ENCODE measurements at regions not wholly inside any gene's neighbourhood (a gene's known extent, or its start where the extent isn't known, plus 50 kb on each side); places are given as distances from the start of the nearest gene placed in this dataset.
"Not testable (repeated sequence)": the region's sequence is repeated elsewhere in the genome, so short reads cannot be mapped to it uniquely, and the experiment has no call there.

DNA sequence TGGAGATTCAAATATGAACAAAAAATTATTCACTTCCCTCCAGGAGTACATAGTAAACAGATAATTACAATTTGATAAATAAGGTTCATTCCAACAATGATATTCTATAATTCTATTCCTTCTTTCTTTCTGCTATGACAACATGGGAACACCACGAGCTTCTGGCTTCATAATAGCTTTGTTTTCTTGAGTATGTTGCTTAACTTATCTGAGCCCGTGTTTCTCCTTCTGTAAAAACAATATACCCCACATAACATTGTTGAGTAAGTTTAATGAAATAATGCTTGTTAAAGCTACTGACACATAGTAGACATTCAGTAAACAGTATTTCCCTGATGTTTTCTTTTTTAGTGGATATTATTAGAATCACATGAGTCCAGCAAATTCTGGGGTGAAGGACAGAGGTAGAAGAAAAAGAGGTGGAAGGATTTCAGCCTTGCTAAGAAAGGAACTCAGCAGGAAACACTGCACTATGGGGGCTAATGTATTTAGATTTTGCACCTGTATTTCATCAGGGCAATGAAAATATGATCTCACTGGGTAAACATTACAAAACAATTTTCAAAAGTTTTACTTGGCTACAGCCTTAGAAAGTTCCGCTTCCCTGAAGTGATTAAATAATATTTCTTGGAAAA is 430.8 kb upstream of the C1orf87 start:
- no peak for DNase-seq (ENCODE audit: insufficient read length)
- no peak for TF ChIP-seq TAF1 (IDR thresholded peaks at IDR 0.05; ENCODE audit: borderline replicate concordance, low read depth, low read length)
- TF ChIP-seq POLR2AphosphoS5 (IDR thresholded peaks at IDR 0.05; ENCODE audit: low read depth, low read length), result no peak
- no peak for TF ChIP-seq POLR2A (IDR thresholded peaks at IDR 0.05; ENCODE audit: low read depth, low read length)
- no peak for FAIRE-seq

DNA sequence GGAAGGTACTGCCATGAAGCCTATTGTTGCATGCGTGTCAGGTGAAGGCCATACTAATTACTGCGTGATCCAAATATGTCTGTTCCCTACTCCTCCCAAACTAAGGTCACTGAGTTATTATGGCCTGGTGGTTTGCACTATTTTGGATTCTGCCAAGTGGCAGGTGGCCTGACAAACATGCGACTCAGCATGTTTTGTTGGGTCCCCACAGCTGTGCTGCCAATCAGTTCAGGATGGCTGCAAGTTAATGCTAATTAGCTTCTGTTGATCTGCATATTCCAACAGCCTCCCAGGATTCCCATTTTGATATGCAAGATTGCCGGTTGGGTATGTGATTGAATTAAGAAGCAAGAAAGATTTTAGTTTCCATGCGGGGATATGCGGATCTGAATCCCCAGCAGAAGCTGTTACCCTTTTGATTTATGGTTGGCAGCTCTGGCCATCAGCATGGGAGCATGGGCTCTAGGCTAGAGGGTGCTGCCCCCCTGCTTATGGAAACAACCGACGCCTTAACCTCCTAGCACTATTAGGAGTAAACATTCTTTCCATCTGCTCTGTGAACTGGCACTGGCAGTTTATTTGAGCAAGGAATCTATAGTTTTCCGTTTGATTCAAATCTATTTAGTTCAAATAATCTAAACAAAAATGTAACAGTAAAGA is 429.8 kb upstream of the C1orf87 start:
- TF ChIP-seq POLR2A (IDR thresholded peaks at IDR 0.05; ENCODE audit: low read depth, low read length) (no peak), POLR2AphosphoS5 (IDR thresholded peaks at IDR 0.05; ENCODE audit: low read depth, low read length) (no peak), TAF1 (IDR thresholded peaks at IDR 0.05; ENCODE audit: borderline replicate concordance, low read depth, low read length) (no peak)
- DNase-seq (ENCODE audit: insufficient read length) (no peak), FAIRE-seq (no peak)

DNA sequence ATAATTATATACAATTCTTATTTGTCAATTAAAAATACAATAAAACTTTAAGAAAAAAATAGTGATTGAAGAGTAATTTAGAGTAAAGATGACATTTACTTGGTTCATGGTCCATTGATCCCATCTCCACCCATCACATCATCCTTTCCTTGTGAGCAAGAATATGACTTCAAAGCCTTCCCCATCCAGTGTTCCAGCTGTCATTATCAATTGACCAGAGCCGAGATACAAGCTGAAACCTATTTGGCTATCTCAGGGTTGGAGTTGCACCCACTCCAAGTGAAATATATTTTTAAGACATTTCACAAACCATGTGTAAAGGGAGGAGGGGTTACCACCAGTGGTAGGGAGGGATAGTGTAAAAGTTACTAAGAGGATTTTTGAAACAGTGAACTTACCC is 428.9 kb upstream of the C1orf87 start:
- TF ChIP-seq POLR2AphosphoS5 (IDR thresholded peaks at IDR 0.05; ENCODE audit: low read depth, low read length), result no peak
- TF ChIP-seq TAF1 (IDR thresholded peaks at IDR 0.05; ENCODE audit: borderline replicate concordance, low read depth, low read length), result no peak
- no peak for TF ChIP-seq POLR2A (IDR thresholded peaks at IDR 0.05; ENCODE audit: low read depth, low read length)
- FAIRE-seq (no peak), DNase-seq (ENCODE audit: insufficient read length) (no peak)

DNA sequence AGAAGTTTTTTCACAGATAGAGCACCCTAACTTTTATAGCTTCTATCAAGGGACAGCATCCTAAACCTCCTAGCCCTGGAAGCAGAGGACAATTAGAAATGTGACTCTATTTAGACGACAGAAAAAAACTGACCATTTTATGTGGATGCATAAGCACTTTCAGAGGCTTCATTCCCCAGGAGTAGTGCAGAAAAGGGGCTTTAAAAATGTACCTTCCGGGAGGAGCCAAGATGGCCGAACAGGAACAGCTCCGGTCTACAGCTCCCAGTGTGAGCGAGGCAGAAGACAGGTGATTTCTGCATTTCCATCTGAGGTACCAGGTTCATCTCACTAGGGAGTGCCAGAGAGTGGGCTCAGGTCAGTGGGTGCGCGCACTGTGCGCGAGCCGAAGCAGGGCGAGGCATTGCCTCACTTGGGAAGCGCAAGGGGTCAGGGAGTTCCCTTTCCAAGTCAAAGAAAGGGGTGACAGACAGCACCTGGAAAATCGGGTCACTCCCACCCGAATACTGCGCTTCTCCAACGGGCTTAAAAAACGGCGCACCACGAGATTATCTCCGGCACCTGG is 416.4 kb upstream of the C1orf87 start:
- not testable (repeated sequence) for FAIRE-seq; DNase-seq (ENCODE audit: insufficient read length)

DNA sequence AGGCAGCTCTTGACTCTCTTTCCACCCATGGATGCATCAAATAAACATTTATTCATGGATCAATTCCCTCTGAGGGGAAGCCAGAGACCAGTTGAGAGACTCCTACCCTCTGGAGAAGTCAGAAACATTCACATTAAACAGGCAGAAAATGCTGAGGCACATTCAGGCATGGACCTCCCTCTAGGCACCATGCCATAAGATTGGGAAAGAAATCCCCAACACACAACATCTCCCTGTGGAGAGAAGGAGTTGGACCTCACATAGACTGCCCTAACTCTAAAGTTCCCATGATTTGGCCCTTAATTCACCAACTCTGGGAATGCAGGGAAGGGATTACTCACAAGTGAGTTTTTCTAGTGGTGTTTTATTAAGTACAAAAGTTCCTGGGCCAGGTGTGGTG is 415.3 kb upstream of the C1orf87 start:
- DNase-seq (ENCODE audit: insufficient read length) (no peak), FAIRE-seq (no peak)
- no peak for TF ChIP-seq TAF1 (IDR thresholded peaks at IDR 0.05; ENCODE audit: borderline replicate concordance, low read depth, low read length)
- no peak for TF ChIP-seq POLR2A (IDR thresholded peaks at IDR 0.05; ENCODE audit: low read depth, low read length)
- TF ChIP-seq POLR2AphosphoS5 (IDR thresholded peaks at IDR 0.05; ENCODE audit: low read depth, low read length), result no peak

DNA sequence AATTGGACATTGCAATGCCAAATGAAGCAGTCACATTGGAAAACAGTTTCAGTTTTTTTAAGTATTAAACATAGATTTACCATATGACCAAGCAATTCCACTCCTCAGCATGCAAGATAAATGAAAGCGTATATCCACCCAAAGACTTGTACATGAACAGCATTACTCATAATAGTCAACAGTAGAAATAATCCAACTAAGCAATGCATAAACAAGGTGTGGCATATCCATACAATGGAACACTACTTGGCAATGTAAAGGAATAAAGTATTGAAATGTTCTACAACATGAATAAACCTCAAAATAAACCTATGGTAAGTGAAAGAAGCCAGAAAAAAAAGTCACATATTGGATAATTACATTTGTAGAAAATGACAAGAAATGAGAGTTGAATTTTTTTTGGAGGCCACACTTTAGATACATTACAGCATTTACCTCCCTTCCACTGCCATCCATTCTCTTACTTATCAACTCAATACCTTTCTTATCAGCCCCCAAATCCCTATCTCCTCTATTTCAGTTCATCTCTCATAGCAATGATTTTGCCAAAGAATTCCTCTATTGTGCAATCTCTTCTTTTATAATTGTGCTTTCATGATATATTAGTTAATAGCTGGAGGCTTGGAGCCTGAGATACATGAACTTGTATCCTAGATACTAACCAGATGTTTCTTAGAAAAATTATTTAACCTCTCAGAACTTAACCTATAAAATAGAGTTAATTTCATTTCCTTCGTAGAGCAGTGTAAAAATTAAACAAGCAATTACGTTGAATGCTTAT is 414.2 kb upstream of the C1orf87 start:
- TF ChIP-seq POLR2A (IDR thresholded peaks at IDR 0.05; ENCODE audit: low read depth, low read length) (no peak), TAF1 (IDR thresholded peaks at IDR 0.05; ENCODE audit: borderline replicate concordance, low read depth, low read length) (no peak), POLR2AphosphoS5 (IDR thresholded peaks at IDR 0.05; ENCODE audit: low read depth, low read length) (no peak)
- no peak for FAIRE-seq
- DNase-seq (ENCODE audit: insufficient read length), result no peak

DNA sequence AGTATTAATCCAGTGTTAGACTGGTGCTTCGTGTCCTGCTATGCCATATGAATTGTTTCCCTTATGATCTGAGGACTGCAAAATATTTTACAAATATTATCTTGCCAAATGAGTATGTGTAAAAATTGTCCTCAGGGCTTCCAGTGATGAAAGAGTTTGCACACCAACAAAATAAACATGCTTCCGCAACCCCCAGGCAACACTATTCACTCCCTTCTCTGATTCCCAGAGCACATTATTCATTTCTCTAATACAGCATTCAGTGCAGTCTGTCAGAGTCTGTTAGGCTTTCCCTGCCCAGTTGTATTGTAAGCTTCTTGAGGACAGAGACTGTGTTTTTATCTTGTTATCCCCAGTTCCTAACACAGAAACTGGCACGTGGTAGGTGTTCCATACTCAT is 409.9 kb upstream of the C1orf87 start:
- DNase-seq (ENCODE audit: insufficient read length) (no peak), FAIRE-seq (no peak)
- TF ChIP-seq TAF1 (IDR thresholded peaks at IDR 0.05; ENCODE audit: borderline replicate concordance, low read depth, low read length) (no peak), POLR2A (IDR thresholded peaks at IDR 0.05; ENCODE audit: low read depth, low read length) (no peak), POLR2AphosphoS5 (IDR thresholded peaks at IDR 0.05; ENCODE audit: low read depth, low read length) (no peak)

DNA sequence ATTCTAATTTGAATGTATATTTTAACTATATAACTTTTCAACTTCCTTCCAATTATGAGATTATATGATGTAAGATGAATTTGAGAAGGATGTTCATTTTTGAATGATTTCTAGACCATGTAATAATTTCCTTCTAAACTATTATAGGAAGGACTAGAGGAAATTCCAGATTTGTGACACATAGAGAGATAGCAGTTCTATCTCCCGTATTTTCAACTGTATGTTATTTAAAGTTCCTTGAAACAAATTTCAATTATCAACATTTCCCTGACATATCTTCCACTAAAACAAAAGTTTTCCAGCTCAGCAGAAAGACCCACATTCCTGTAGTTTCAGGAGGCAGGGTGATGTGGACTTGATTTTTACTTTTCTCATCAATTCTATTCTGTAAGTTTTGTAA is 396.7 kb upstream of the C1orf87 start:
- TF ChIP-seq POLR2AphosphoS5 (IDR thresholded peaks at IDR 0.05; ENCODE audit: low read depth, low read length), result no peak
- no peak for TF ChIP-seq TAF1 (IDR thresholded peaks at IDR 0.05; ENCODE audit: borderline replicate concordance, low read depth, low read length)
- no peak for TF ChIP-seq POLR2A (IDR thresholded peaks at IDR 0.05; ENCODE audit: low read depth, low read length)
- FAIRE-seq, result no peak
- DNase-seq (ENCODE audit: insufficient read length), result no peak

DNA sequence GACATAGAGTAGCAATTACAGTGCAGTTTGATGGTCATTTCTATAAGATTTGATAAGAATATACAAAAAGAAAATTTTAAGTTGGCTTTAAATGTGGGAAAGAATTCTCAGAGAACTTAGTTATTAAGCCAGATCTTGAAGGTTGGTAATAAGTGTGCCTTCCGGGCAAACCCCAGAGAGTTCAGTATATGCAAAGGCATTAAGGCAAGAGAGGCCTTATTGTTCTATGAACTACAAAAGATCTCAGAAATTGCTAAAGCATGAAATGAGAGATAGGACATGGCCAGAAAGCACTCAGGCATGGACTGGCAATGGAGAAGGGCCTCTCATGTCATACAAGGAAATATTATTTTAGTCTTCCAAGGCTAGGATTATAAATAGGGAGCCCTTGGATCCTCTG is 390.2 kb upstream of the C1orf87 start:
- FAIRE-seq (no peak), DNase-seq (ENCODE audit: insufficient read length) (no peak)
- no peak for TF ChIP-seq POLR2AphosphoS5 (IDR thresholded peaks at IDR 0.05; ENCODE audit: low read depth, low read length)
- TF ChIP-seq TAF1 (IDR thresholded peaks at IDR 0.05; ENCODE audit: borderline replicate concordance, low read depth, low read length), result no peak
- no peak for TF ChIP-seq POLR2A (IDR thresholded peaks at IDR 0.05; ENCODE audit: low read depth, low read length)

DNA sequence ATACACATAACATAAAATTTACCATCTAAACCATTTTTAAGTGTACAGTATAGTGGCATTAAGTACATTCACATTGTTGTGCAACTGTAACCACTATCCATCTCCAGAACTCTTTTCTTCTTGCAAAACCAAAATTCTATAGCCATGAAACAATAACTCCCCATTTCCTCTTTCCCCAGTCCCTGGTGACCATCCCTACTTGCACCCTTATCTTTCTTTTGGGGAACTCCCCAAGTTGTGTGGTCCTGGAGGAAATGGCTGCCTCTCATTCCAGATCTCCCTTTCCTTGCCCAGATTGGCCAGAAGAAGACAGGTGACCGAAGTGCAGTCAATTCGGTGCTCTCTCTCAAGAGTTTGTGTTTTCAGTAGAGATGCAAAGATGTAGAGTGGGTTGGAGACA is 389.6 kb upstream of the C1orf87 start:
- no peak for FAIRE-seq
- TF ChIP-seq TAF1 (IDR thresholded peaks at IDR 0.05; ENCODE audit: borderline replicate concordance, low read depth, low read length), result no peak
- TF ChIP-seq POLR2AphosphoS5 (IDR thresholded peaks at IDR 0.05; ENCODE audit: low read depth, low read length), result no peak
- TF ChIP-seq POLR2A (IDR thresholded peaks at IDR 0.05; ENCODE audit: low read depth, low read length), result no peak
- no peak for DNase-seq (ENCODE audit: insufficient read length)

DNA sequence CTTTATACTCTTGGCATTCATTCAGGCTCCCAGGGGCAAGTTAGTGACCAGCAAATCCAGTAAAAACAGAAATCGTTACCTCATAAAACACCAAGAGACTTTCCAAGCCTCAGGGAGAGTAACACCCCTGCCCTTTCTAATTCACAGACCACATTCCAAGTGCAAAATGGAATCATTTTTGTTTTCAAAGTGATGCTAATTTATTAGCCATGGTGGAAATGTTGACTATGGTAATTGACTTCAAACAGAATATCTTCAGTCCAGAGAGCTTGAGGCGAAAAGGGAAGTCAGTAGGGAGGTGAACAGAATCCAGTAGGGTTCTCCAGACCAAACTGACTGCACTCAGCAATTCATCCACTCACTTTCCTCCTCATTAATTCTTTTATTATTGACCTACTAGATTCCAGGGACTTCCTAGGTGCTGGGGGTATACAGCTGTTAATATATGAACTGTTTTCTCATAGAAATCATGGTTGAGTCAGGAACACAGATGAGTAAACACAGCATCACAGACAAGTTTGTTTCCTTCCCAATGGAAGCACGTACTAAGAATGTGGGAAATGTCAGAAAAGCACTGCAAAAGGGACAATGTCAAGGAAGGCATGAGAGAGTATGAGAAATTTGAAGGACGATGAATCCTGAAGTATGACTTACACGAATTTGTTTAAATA is 388.5 kb upstream of the C1orf87 start:
- DNase-seq (ENCODE audit: insufficient read length) (no peak), FAIRE-seq (no peak)
- TF ChIP-seq TAF1 (IDR thresholded peaks at IDR 0.05; ENCODE audit: borderline replicate concordance, low read depth, low read length) (no peak), POLR2A (IDR thresholded peaks at IDR 0.05; ENCODE audit: low read depth, low read length) (no peak), POLR2AphosphoS5 (IDR thresholded peaks at IDR 0.05; ENCODE audit: low read depth, low read length) (no peak)

All from GM12892 (cell line).